NCI-H146 (cell line): ENCODE measurements at regions not wholly inside any gene's neighbourhood (a gene's known extent, or its start where the extent isn't known, plus 50 kb on each side); places are given as distances from the start of the nearest gene placed in this dataset.
"Not testable (repeated sequence)": the region's sequence is repeated elsewhere in the genome, so short reads cannot be mapped to it uniquely, and the experiment has no call there.

Source experiments
- DNase-seq: peaks from one replicate; lab custom pipeline; 2025; lab: John Stamatoyannopoulos, UW

DNA sequence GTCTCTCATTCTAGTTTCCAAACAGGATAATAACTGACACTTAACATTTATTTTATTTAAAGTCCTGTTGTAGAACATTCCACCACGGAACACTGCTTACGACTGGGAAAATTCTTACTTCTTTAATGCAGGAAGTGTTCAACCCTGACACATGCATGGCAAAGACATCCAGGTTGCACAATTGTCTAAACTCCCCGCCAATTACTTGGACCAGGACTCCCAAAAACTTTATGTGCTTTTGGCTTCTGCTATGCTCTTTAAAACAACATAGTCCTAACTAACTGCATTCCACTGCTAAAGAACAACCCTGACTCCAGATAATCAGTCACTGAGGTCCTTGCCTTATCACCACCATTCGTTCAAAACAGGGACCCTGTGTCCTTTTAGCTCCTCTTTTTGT, 995.8 kb downstream of the LTN1 start:
- not testable (repeated sequence) for DNase-seq

DNA sequence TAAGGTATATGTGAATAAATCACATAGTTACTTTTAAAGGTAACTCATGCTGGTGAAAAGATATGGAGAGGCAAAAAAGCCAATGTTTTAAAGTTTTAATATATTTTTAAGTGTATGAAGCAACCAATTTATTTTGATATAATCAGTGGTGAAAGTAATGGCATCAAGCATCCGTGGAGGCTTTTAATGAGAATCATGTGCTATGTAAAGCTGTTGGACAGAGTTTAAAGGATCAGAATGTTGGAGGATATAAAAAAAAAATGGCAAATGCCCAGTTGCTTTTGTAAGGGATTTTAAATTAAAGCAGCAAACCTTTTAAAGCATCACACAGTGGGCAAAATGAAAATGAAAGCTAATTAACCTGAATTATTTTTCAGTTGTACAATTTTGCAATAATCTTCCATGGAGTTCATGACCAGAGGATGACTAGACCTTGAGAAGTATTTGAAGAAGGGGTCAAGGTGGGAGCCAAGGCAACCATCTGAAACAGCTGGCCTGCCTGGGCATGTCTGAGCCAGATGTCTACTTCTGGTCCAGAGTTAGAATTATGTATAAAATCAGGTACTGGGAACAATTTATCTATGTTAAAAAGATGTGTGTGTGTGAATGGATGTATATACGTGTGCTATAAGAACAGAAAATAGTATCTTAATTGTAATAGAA, 1007.9 kb downstream of the LTN1 start:
- not testable (repeated sequence) for DNase-seq

DNA sequence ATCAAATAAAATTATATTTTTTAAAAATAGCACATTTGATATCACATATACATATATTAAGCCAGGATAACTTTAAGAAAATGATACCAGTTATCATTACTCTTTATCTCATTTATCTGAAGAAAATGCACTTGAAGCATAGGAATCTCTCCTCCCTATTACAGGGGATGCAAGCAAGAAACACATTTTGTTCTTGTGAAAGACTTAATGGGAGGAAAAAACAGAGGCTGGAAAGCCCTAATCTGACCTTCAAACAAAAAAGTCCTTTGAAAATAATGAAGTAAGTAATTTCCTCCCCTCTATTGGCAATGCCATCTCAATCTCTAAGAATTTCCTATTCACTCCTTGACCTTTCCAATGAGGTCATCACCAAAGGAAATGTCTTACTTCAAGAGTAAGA, 1012.6 kb upstream of the ADAMTS5 start:
- not testable (repeated sequence) for DNase-seq

DNA sequence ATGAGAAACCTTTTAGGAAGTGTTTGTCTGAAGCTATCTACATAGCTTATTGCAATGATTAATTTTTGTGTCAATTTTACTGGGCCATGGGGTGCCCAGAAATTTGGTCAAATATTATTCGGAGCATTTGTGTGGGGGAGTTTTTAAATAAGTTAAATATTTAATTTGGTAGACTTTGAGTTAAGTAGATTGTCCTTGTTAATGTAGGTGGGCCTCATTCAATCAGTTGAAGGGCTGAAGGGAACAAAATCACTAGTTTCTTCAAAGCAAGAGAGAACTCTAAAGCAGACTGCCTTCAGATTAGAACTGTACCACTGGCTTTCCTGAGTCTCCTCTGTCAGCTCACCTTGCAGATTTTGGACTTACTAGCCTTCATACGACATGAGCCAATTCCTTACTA, 1008.6 kb upstream of the ADAMTS5 start:
- no peak for DNase-seq

DNA sequence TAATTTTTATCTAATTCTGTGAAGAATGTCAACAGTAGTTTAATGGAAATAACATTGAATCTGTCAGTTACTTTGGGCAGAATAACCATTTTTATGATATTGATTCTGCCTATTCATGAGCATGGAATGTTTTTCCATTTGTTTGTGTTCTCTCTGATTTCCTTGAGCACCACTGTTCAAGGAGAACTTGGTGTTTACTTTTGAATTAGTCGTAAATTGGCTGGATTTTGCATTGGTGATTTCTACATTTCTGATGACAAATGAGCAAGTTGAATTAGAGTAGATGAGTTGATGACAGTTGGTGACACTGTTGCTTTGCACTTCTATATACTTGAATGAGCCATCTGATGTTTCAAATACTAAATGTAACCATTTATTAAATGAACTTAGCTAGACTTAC, 1007.3 kb upstream of the ADAMTS5 start:
- DNase-seq = not testable (repeated sequence)

DNA sequence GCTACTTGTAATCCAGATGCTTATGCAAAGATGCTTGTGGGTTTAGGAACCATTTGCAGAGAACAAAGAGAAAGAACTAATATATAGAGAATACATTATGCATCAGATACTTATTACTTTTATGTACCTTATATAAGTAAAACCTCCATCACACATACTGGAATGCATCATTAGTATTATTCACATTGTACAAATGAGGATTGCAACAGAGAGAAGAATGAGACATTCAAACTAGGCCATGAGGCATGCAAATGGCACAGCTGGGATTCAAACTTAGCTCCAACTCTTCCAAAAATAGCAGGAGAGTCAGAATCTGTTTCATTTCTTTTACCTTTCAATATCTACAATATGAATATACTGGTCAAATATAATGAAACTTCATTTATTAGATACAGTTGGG, 1001.4 kb upstream of the ADAMTS5 start:
- not testable (repeated sequence) for DNase-seq

DNA sequence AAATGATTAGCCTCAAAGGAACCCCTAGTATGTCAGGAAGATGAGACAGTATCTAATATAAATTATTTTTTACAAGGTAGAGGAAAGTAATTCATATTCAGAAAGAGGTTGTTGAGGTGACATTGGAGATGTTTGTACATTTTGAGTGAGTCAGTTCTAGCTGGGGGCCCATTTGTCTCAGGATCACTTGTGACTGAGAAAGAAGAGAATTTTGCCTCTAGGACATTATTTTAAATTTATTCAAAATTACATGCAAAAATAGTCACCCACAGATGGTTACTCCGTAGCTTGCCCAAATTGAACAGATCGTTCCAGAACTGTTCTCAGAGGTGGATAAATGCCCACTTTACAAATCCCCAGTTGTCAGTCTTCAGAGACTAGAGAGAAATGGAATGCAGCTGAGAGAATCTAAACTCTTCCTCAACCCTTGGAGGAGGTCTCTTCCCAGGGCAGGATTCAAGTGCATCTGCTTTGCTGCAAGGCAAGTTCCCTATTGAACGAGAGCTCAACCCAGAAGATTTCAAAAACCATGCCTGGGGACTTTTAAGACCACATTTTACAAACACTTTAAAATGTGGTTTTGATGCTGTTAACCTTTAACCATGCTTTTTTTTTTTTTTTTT, 987.8 kb upstream of the ADAMTS5 start:
- no peak for DNase-seq

DNA sequence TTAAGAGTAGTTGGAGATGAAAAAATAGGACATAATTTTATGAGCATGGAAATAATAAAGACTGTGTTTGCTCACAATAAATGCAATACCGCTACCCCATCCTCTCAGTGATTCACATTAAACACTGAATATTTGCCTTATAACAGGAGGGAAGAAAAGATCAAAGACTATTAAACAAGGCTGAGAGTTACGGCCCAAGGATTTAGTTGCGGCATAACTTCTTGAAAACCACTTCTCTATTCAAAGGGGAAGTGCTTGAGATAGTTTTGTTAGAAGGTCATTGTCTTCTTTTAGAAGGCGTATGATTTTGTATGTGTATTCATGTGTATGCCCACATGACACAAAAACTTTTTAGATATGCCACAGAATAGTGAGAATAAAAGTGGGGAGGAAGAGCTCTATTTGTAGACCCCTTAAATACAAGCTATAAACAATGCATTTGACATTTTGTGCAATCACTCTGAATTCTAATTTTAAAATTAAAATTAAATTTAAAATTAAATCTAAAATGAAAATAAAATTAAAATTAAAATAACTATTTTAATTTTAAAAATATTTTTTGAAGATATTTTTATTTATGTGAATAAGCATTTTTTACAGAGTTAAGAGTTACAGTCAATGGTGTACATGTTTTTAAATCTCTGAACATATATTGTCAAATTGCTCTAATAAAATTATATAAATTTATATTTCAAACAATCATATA, 986.6 kb upstream of the ADAMTS5 start:
- DNase-seq = no peak

DNA sequence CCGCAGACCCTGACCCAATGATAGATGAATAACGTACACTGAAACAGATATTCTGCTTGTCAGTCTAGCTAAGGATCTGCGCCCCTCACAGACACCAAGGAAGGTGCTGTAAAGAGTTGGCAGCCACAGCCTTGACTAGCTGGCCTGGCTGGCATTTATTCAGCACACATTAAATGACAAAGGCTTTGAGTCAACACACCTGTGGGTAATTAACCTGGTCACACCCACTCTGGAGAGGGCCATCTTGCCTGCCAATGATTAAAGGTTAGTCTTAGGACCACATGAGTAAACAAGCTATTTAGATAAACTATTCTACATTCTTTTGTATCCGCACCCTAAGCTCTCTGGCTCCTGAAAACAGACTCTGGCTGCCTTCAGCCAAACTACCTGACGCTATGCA, 982.2 kb upstream of the ADAMTS5 start:
- DNase-seq = not testable (repeated sequence)

DNA sequence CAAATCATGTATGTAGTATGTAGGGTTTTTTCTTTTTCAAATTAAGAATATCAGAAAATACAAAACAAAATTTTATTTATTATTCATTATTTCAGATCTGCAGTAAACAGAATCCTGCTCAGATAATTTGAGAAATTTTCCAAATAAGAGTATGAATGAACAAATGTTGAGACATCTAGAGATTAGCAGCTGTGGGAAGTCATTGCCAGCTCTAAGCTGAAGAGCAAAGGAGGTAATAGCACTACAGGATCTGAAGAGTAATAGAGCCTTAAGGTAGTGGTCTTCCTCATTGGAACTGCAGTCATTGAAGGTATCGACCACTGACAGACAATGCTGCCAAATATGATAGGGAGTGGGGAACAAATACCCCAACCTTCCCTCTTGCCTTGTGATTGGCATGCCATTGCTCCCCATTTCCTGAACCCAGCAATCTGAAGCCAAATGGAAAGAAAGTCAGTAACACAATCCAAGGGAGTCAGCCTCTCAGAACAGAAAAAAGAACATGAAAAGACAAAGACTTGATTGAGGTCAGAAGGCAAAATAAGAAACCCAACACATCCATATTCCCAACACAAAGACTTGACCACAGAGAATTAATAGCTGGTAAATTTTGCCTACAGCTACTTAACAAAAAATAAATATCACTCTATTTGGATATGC, 963.4 kb upstream of the ADAMTS5 start:
- not testable (repeated sequence) for DNase-seq

DNA sequence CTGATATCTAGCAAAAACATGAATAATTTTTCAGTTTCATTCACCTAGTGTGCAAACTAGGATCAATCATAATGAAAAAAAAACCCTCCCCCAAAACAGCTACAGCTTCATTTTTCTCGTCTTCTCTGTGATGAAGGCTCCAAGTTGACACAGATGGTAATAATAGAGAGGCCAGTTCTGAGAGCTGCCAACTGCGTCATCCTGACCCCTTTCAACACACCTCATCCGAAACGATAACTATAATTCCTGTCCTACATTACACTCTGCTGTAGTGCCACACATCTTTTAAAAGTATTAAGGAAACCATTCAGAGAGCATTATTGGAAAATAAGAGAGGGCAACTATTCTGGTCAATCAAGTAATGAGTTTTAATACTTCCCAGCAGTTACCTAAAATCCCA, 962.3 kb upstream of the ADAMTS5 start:
- DNase-seq = not testable (repeated sequence)

DNA sequence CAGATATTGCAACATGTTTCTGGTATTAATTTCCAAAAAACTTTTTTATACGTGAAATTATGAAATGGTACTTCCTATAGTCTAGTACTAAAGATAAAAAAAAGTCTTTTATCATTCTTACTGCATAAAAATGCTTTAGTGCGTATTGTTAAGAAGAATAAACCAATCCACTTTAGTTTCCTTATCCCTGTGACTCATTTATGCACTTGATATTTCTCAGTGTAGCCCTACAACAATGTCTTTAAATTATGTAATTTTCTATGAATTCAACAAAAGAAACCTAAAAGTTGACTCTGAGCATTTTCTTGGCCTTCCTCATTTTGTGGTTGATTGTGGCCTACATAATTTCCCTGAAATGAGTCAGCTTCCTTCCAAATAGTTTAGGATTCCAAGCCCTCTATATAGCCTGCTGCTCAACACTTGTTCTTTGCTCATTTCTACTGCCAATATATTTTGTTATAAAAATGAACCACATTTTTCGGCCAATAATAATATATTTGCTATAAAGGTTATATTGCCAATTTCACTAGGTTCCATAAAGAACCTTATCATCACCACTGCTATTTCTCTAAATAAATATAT, 961.7 kb upstream of the ADAMTS5 start:
- not testable (repeated sequence) for DNase-seq

DNA sequence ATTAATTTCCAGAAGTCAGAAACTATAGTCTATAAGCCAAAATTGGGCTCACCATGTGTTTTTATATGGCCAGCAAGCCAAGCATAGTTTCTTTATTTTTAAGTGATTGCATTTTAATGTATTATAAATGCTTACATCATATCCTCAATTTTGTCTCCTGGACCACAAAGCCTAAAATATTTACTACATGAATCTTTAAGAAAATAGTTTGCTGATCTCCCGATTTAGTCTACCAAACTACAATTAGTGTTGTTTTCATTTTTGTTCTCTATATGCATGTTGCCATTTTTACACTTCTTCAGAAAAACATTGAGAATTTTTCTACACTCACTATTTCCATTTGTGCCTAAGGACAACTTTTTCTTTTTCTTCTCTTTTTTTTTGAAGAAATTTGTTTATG, 954.5 kb upstream of the ADAMTS5 start:
- DNase-seq = not testable (repeated sequence)

DNA sequence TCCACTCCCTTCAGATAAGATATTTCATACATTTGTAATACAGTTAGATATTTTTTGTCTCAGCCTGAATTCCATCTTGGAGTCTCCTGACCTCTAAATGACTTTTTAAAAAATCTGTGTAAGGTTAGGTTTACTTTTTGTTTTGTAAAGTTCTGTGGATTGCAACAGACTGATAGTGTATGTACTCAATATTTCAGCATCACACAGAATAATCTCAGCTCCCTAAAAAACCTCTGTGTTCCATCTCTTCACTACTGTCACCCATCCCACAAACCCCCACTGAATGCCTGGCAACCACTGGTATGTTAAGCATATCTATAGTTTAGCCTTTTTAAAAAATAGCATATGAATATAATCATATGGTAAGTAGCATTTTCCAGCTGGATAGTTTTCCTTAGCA, 951.1 kb upstream of the ADAMTS5 start:
- not testable (repeated sequence) for DNase-seq

DNA sequence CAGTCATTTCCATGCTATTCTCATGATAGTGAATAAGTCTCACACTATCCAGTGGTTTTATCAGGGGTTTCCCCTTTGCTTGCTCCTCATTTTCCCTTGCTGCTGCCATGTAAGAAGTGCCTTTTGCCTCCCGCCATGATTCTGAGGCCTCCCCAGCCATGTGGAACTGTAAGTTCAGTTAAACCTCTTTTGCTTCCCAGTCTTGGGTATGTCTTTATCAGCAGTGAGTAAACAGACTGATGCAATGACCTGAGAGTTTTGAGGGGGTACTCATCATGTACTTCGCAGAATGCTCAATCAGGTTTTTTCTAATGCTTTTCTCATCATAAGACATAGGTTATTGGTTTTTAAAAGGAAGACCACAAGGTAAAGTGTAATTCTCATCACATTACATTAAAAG, 949.4 kb upstream of the ADAMTS5 start:
- DNase-seq = not testable (repeated sequence)

DNA sequence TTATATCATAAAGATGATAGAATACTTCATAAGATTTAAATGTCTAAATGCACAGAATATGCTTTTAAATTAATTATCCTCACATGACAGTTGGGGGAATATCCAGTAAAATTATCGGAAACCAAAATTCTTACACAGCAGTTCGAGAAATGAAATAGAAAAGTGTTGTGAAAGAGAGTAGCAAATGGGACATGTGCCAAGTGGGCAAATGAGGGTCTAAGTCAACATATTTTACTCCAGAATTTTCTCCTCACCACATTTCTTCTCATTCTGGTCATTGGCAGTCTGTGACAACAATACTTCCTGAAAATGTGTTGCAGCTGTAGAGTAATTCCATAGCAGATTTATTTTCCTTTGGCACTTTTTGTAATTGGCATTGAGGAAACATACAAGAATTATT, 945.2 kb upstream of the ADAMTS5 start:
- not testable (repeated sequence) for DNase-seq

DNA sequence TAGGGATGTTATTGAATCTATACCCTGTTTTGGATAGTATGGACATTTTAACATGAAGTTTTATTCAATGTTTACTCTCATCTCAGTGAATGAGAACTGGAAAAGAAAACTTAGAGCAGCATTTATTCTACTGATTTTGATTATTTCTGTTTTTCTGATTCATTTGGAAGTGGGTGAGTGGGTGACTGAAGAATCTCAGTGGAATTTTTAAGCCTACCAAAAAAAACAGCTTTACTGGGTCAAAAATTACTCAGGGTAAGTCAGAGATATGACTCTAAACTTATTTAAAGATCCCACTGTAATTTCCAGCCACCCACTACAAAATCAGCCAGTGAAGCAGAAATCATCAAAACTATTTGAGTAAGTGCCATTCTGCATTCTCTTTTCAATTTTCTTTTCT, 942.6 kb upstream of the ADAMTS5 start:
- DNase-seq = not testable (repeated sequence)

DNA sequence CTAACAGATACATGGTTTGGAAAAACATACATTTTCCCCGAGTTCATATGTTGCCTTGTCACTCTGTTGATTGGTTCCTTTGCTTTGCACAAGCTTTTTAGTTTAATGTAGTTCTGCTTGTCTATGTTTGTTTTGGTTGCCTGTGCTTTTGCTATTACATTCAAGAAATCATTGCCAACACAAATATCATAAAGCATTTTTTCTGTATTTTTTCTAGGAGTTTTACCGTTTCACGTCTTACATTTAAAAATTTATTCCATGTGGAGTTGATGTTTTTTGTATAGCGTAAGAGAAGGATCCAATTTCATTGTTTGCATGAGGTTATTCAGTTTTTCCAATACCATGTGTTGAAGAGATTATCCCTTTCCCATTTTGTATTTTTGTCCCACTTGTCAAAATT, 941.9 kb upstream of the ADAMTS5 start:
- DNase-seq = not testable (repeated sequence)

DNA sequence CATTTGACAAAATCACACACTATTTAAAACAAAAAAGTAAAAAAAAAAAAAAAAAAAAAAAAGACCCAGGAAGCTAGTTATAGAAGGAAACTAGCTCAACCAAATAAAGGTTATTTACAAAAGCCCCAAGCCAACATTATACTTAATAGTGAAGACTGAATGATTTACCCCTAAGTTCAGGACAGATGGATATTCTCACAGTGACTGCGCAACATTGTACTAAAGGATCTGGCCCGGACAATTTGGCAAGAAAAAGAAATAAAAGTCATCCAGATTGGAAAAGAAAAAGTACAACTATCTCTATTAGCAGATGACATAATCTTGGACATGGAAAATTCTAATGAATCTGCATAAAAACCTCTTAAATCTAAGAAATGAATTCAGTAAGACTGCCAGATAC, 936.0 kb upstream of the ADAMTS5 start:
- DNase-seq = not testable (repeated sequence)

DNA sequence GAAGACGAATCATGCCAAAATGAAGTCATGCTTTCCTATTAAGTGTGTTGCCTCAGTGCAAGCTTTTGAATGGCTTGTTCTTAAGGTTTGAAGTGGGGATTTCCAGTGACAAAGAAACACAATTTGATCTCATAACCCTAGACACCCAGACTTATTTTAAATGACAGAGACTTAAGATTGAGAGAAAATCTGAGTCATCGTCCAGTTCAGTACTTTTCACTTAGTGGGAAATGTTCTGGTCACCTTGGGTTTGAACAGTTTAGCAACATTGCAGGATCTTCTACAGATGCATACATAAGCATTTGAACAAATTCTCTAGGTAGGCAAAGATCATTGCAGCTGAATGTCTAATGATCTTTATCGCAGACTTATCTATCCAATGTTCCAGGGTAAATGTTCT, 926.7 kb upstream of the ADAMTS5 start:
- not testable (repeated sequence) for DNase-seq

DNA sequence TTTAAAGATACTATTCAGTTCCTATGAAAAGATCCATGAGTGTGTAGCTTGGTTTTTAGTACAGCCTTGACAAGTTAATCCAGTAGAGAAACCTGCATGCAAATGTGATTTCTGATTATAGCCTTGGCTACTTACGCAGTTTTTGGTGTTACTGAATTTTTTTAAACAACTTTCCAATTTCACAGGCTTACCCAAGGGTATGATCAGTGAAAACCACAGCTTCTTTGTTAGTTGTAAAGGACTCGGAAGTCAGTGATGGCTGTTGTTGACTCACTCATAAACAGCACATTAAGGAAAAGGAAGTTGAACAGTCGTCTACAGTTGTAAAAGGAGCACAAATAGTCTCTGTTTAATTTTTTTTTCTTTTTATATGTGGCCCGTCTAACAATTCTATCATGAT, 924.6 kb upstream of the ADAMTS5 start:
- DNase-seq = not testable (repeated sequence)

DNA sequence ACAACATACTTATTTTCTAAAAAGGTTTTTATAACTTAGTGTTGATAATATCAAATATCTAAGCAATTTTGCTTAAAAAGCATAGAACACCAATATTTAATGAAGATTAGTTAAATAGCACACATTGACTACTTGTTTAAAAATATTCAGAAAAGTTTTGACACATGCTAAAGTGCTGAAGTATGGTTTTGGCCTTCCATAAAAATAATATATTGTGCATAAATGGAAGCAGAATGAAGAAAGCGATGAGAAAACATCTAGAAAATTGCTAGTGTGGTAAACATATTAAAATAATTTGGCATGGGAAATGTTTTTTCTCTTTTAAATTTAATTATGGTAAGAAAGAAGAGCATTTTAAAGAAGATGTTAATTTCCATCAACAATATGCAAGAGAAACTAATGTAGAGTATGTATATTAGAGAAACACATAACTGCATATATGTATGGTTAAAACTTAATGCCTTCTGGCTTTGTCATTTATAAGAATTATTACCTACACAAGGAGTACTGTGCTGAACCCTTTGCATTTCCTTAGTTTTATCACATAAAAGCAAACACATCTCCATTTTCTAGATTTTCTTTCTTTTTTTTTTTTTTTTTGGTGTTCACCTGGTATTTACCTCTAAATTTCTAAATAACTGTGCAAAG, 921.0 kb upstream of the ADAMTS5 start:
- not testable (repeated sequence) for DNase-seq
